K562 (cell line): ENCODE measurements at regions not wholly inside any gene's neighbourhood (a gene's known extent, or its start where the extent isn't known, plus 50 kb on each side); places are given as distances from the start of the nearest gene placed in this dataset.
"Not testable (repeated sequence)": the region's sequence is repeated elsewhere in the genome, so short reads cannot be mapped to it uniquely, and the experiment has no call there.

Experiments used
- ATAC-seq: fragments of 200-7000 bp; cut with Tn5 transposase; 3 replicates; pipeline ENCODE4 v1.9.1; 2020; ENCODE audit warnings: moderate library complexity
- BruUV-seq: library from RNA; stranded (reverse); fragments of 400-500 nt; replicated peaks from 2 replicates; lab custom pipeline; 2021; lab: Mats Ljungman, UMichigan
- CTCF ChIA-PET: fragments of 300-600 bp; formaldehyde crosslinking; extraction: SDS; loops from one replicate; lab custom pipeline; 2021; ENCODE audit warnings: low intra/inter-chr PET ratio; lab: Yijun Ruan, JAX
- POLR2A ChIA-PET: fragments of 300-600, 350-650 bp; sonication (Branson Sonifier 250); formaldehyde crosslinking; extraction: SDS; loops from one replicate; lab custom pipeline; 2021; ENCODE audit warnings: antibody characterized with exemption, inconsistent platforms; lab: Yijun Ruan, JAX
- DNase-seq, 4 experiments: peaks; one replicate each; pipeline versions ENCODE4 v3.0.0 to v3.0.0-alpha.2; 2011 to 2018; ENCODE audit warnings: low spot score in 3 of 4, mixed read lengths in 3 of 4; ENCODE audit errors: extremely low read depth in 1 of 4
- FAIRE-seq: peaks from 2 replicates; lab custom pipeline; 2011; peaks lifted over from hg19 to GRCh38; lab: Jason Lieb, UNC
- H2AFZ ChIP-seq: 2 replicates; pipeline ENCODE4 v1.6.0; 2011; ENCODE audit warnings: low read depth, low read length, control low read depth, inconsistent platforms
- H3K27ac ChIP-seq: fragments of 200-600 bp; 3 replicates; pipeline ENCODE4 v1.8.0; 2011; ENCODE audit warnings: low read depth, mild to moderate bottlenecking, control low read depth, inconsistent platforms, low read length, moderate library complexity, mixed read lengths; ENCODE audit errors: extremely low read depth
- H3K27me3 ChIP-seq, 2 experiments: fragments of 300-600 bp in 1 of 2; 2 replicates in 1 of 2; 3 replicates in 1 of 2; pipeline versions ENCODE4 v1.6.0 to v1.8.0; 2011; ENCODE audit warnings: inconsistent platforms in 2 of 2, low read length in 2 of 2, mild to moderate bottlenecking in 1 of 2, mixed read lengths in 1 of 2, moderate library complexity in 1 of 2; ENCODE audit not compliant: control insufficient read depth in 2 of 2, insufficient read depth in 2 of 2
- H3K36me3 ChIP-seq: fragments of 300-600 bp; 3 replicates; pipeline ENCODE4 v1.8.0; 2011; ENCODE audit warnings: mild to moderate bottlenecking, low read length, inconsistent platforms; ENCODE audit not compliant: control insufficient read depth, insufficient read depth
- H3K4me1 ChIP-seq, 2 experiments: fragments of 200-600 bp in 1 of 2; replicated peaks in 1 of 2; 2 replicates in 1 of 2; 3 replicates in 1 of 2; pipeline versions ENCODE4 v1.5.1 to v1.8.0; 2011; ENCODE audit warnings: inconsistent platforms in 2 of 2, low read length in 2 of 2, mild to moderate bottlenecking in 1 of 2, mixed read lengths in 1 of 2, moderate library complexity in 1 of 2; ENCODE audit not compliant: control insufficient read depth in 2 of 2, insufficient read depth in 2 of 2
- H3K4me2 ChIP-seq: 2 replicates; pipeline ENCODE4 v1.6.1; 2011; ENCODE audit warnings: low read length, control low read depth, inconsistent platforms, mixed read lengths; ENCODE audit not compliant: insufficient read depth
- H3K4me3 ChIP-seq: fragments of 200-600 bp; sonication (generic), shearing (Covaris generic); 2 replicates; pipeline ENCODE4 v1.5.1; 2016; ENCODE audit warnings: control low read depth, inconsistent platforms
- H3K79me2 ChIP-seq: fragments of 200-600 bp; 3 replicates; pipeline ENCODE4 v1.8.0; 2011; ENCODE audit warnings: low read length, inconsistent platforms; ENCODE audit not compliant: control insufficient read depth, insufficient read depth
- H3K9ac ChIP-seq, 2 experiments: 2 replicates each; pipeline versions ENCODE4 v1.6.0 to v1.6.1; 2011; ENCODE audit warnings: low read depth in 2 of 2, low read length in 2 of 2, control low read depth in 1 of 2, inconsistent platforms in 1 of 2, mild to moderate bottlenecking in 1 of 2, mixed read lengths in 1 of 2; ENCODE audit not compliant: insufficient read depth in 1 of 2
- H3K9me1 ChIP-seq: one replicate; pipeline ENCODE4 v1.6.0; 2011; ENCODE audit warnings: inconsistent platforms, mild to moderate bottlenecking, low read length, moderate library complexity; ENCODE audit not compliant: control insufficient read depth, insufficient read depth
- H3K9me3 ChIP-seq: replicated peaks from 2 replicates; pipeline ENCODE4 v1.5.1; 2011; ENCODE audit warnings: low read depth, low read length, inconsistent platforms; ENCODE audit not compliant: control insufficient read depth, insufficient read depth
- H4K20me1 ChIP-seq: replicated peaks from 2 replicates; pipeline ENCODE4 v1.6.1; 2011; ENCODE audit warnings: low read length, inconsistent platforms, mixed read lengths; ENCODE audit not compliant: control insufficient read depth, insufficient read depth
- ARID3B ChIP-seq: fragments of 250-450 bp; sonication (Bioruptor Pico); IDR thresholded peaks from 2 replicates; pipeline ENCODE4 v1.4.0; 2020; ENCODE audit warnings: borderline replicate concordance
- KHSRP ChIP-seq: fragments of 450-650 bp; IDR thresholded peaks from 2 replicates; pipeline ENCODE4 v1.6.1; 2017
- NFE2L1 ChIP-seq: fragments of 450-650 bp; IDR thresholded peaks from 2 replicates; pipeline ENCODE4 v1.6.1; 2016; ENCODE audit warnings: missing genetic modification characterization, low read depth, mild to moderate bottlenecking, missing compliant biosample characterization, moderate library complexity, borderline replicate concordance
- POLR2A ChIP-seq: fragments of 450-650 bp; conservative IDR thresholded peaks from 2 replicates; pipeline ENCODE4 v1.6.1; 2016
- ZNF41 ChIP-seq: fragments of 250-450 bp; sonication (Bioruptor Pico); conservative IDR thresholded peaks from 2 replicates; pipeline ENCODE4 v1.4.0; 2020; ENCODE audit warnings: mild to moderate bottlenecking
- ZNF584 ChIP-seq: fragments of 200-800 bp; sonication (Bioruptor generic); IDR thresholded peaks from 2 replicates; pipeline ENCODE4 v1.6.1; 2016; ENCODE audit warnings: low read depth, mild to moderate bottlenecking, missing genetic modification characterization, missing compliant biosample characterization
- ZNF780A ChIP-seq: fragments of 250-450 bp; sonication (Bioruptor Pico); IDR thresholded peaks from 2 replicates; pipeline ENCODE4 v1.5.0; 2021; ENCODE audit warnings: mild to moderate bottlenecking
- WGBS: fragments of 100-300 bp; shearing (Covaris generic); methylation state at CpG from one replicate; pipeline ENCODE4 v1.1.6; 2016; ENCODE audit warnings: low coverage, mixed read lengths; ENCODE audit not compliant: insufficient coverage; ENCODE audit errors: missing lambda C conversion rate; 5-methylcytosine and 5-hydroxymethylcytosine counted together
- in situ Hi-C: fragments of 300-500 bp; cut with MboI; formaldehyde crosslinking; loops from 4 replicates; pipeline ENCODE4 v1.15.0; 2018; ENCODE audit warnings: inconsistent platforms, mixed read lengths
- intact Hi-C: fragments of 100-400 bp; cut with micrococcal nuclease; formaldehyde crosslinking; loops from 2 replicates; pipeline ENCODE4 v1.14.2; 2022

- TF ChIP-seq ARID3B (no peak), ZNF780A (no peak), NFE2L1 (tag) (no peak), POLR2A (no peak), ZNF41 (no peak)
These were observed 92.2 kb downstream of the BUD13 start (continued) for GRCh38 chr11:116680349-116681125.

GRCh38 chr11:116678887-116679286 lies 93.9 kb downstream of the BUD13 start:
- Histone ChIP-seq H3K9me3 (0 out of 2 replicates have a peak, but pooled peaks cover 1% of the 10 kb centered on the region), H3K4me3 (no peak overlapping the region), H3K36me3 (no peaks in the 10 kb centered on the region), H4K20me1 (no peaks in the 10 kb centered on the region), H3K9ac (no peak overlapping the region), H3K27ac (no peak overlapping the region), H3K27me3 (no peaks in the 10 kb centered on the region), H2AFZ (no peak overlapping the region), H3K4me2 (no peak overlapping the region), H3K9me1 (no peaks in the 10 kb centered on the region), H3K4me1 (no peaks in the 10 kb centered on the region), H3K79me2 (no peaks in the 10 kb centered on the region)
- CTCF ChIA-PET = no interaction called here
- TF ChIP-seq ZNF584 (CRISPR knock-in tag) (peak; percentile 97), KHSRP (no peak)
- DNase-seq = no peak
- 4% methylated on average over 3 of the region's 3 CpGs for WGBS
- no peak for FAIRE-seq
- POLR2A ChIA-PET = no interaction called here
- no TSS peak for BruUV-seq
- intact Hi-C loops (no loop called here), in situ Hi-C loops (loop anchor here (25.0 kb wide), 1 partner anchor 1342 kb away; no protein-coding TSS in a partner anchor)
- no peak for ATAC-seq

GRCh38 chr11:116667318-116667717 lies 105.5 kb downstream of the BUD13 start:
- 0% methylated on average over 1 of the region's 1 CpG for WGBS
- DNase-seq, POLR2A ChIA-PET, FAIRE-seq, H3K4me2 ChIP-seq, CTCF ChIA-PET, H3K9me1 ChIP-seq, H3K27me3 ChIP-seq, H3K9ac ChIP-seq, H3K27ac ChIP-seq, BruUV-seq, H3K9me3 ChIP-seq, ATAC-seq, H3K79me2 ChIP-seq, H3K4me3 ChIP-seq, intact Hi-C loops, H4K20me1 ChIP-seq, in situ Hi-C loops, H3K4me1 ChIP-seq, H3K36me3 ChIP-seq, H2AFZ ChIP-seq: not testable (repeated sequence)
